Lung (tissue), 11 donors: ENCODE measurements at regions not wholly inside any gene's neighbourhood (a gene's known extent, or its start where the extent isn't known, plus 50 kb on each side); places are given as distances from the start of the nearest gene placed in this dataset.

Experiments
- ATAC-seq: fragments of 200-7000 bp; cut with Tn5 transposase; one replicate; pipeline ENCODE4 v1.9.1; 2020; ENCODE audit warnings: moderate number of reproducible peaks; ENCODE audit not compliant: insufficient read depth, low FRiP score
- DNase-seq, 3 donors: peaks; one replicate each; pipeline ENCODE4 v3.0.0-alpha.2; 2013 to 2017
- H3K27ac ChIP-seq, 2 donors: one replicate each; pipeline ENCODE4 v1.5.1; 2013; ENCODE audit warnings: mild to moderate bottlenecking in 2 of 2, moderate library complexity in 2 of 2, control low read depth in 1 of 2, inconsistent platforms in 1 of 2, low read depth in 1 of 2, low read length in 1 of 2
- H3K27me3 ChIP-seq, 3 donors: one replicate each; pipeline ENCODE4 v1.5.1; 2013; ENCODE audit warnings: low read length in 2 of 3; ENCODE audit not compliant: control insufficient read depth in 3 of 3, insufficient read depth in 3 of 3
- H3K36me3 ChIP-seq, 4 donors: one replicate each; pipeline ENCODE4 v1.5.1; 2013; ENCODE audit warnings: low read length in 4 of 4, mild to moderate bottlenecking in 1 of 4, moderate library complexity in 1 of 4; ENCODE audit not compliant: control insufficient read depth in 4 of 4, insufficient read depth in 4 of 4
- H3K4me1 ChIP-seq, 5 donors: one replicate each; pipeline ENCODE4 v1.5.1; 2013; ENCODE audit warnings: low read length in 5 of 5, mild to moderate bottlenecking in 2 of 5, moderate library complexity in 1 of 5; ENCODE audit not compliant: control insufficient read depth in 5 of 5, insufficient read depth in 5 of 5
- H3K4me3 ChIP-seq: one replicate; pipeline ENCODE4 v1.5.1; 2013; ENCODE audit warnings: mild to moderate bottlenecking, control low read depth, moderate library complexity
- H3K9ac ChIP-seq, 2 donors: one replicate each; pipeline ENCODE4 v1.5.1; 2013; ENCODE audit warnings: low read length in 2 of 2, control low read depth in 1 of 2; ENCODE audit not compliant: insufficient read depth in 1 of 2
- H3K9me3 ChIP-seq, 4 donors: one replicate each; pipeline ENCODE4 v1.5.1; 2013; ENCODE audit warnings: low read length in 3 of 4, mild to moderate bottlenecking in 1 of 4, moderate library complexity in 1 of 4; ENCODE audit not compliant: control insufficient read depth in 4 of 4, insufficient read depth in 3 of 4
- CTCF ChIP-seq: IDR thresholded peaks from 2 replicates; pipeline ENCODE4 v1.5.1; 2012; ENCODE audit warnings: mild to moderate bottlenecking; ENCODE audit errors: control extremely low read depth, extremely low read depth
- WGBS, 2 donors: extraction: QIAGEN DNeasy Blood & Tissue Kit; methylation state at CpG; one replicate each; pipeline ENCODE4 v1.1.7; 2013; 5-methylcytosine and 5-hydroxymethylcytosine counted together
- donor health status: control.
- donor health status: control.
- donor health status: Bipolar disorder and iron deficiency.
- donor health status: healthy.
- donor health status: DM: yes; HTN: yes; CAD: no.

- DNase-seq, result no peak
- no peak overlapping the region for H3K9ac ChIP-seq
- H3K27ac ChIP-seq, result no peak overlapping the region
- no peak for TF ChIP-seq CTCF
- no peak for ATAC-seq
- no peaks in the 10 kb centered on the region for H3K36me3 ChIP-seq
- no peaks in the 10 kb centered on the region for H3K9me3 ChIP-seq
- no peak overlapping the region for H3K4me3 ChIP-seq
- 78% methylated on average over 2 of the region's 2 CpGs for WGBS, 2 donors
- H3K27me3 ChIP-seq, result peaks cover 0 to 2% (median 0%) of the 10 kb centered on the region in 3 donors
- H3K4me1 ChIP-seq, result peaks cover 0 to 7% (median 0%) of the 10 kb centered on the region in 5 donors
Measured at GRCh38 chr4:24731448-24731847, 63.9 kb upstream of the SOD3 start.

GRCh38 chr4:24734511-24734910 lies 60.9 kb upstream of the SOD3 start:
- DNase-seq (peak in 2 of 3 donors; percentile 11 to 47), ATAC-seq (no peak)
- Histone ChIP-seq H3K36me3 (no peaks in the 10 kb centered on the region), H3K4me3 (no peak overlapping the region), H3K9ac (no peak overlapping the region), H3K4me1 (peaks cover 0 to 4% (median 0%) of the 10 kb centered on the region in 5 donors), H3K9me3 (peaks cover 0 to 7% (median 3%) of the 10 kb centered on the region in 4 donors), H3K27me3 (no peaks in the 10 kb centered on the region), H3K27ac (no peak overlapping the region)
- WGBS, 2 donors, result 79 to 92% methylated on average over 1 of the region's 1 CpG
- no peak for TF ChIP-seq CTCF

- Histone ChIP-seq H3K9ac (no peak overlapping the region), H3K36me3 (no peaks in the 10 kb centered on the region), H3K27ac (no peak overlapping the region), H3K4me1 (no peaks in the 10 kb centered on the region), H3K9me3 (peaks cover 0 to 7% (median 3%) of the 10 kb centered on the region in 4 donors), H3K27me3 (no peaks in the 10 kb centered on the region), H3K4me3 (no peak overlapping the region)
- ATAC-seq (no peak), DNase-seq (no peak)
- TF ChIP-seq CTCF, result no peak
- 47 to 49% methylated on average over 5 of the region's 5 CpGs for WGBS, 2 donors
Measured at GRCh38 chr4:24736066-24736465, 59.3 kb upstream of the SOD3 start.

- DNase-seq (no peak), ATAC-seq (no peak)
- TF ChIP-seq CTCF, result no peak
- no peaks in the 10 kb centered on the region for H3K4me1 ChIP-seq
- peaks cover 0 to 7% (median 3%) of the 10 kb centered on the region in 4 donors for H3K9me3 ChIP-seq
- H3K4me3 ChIP-seq, result no peak overlapping the region
- H3K27ac ChIP-seq, result no peak overlapping the region
- no peaks in the 10 kb centered on the region for H3K27me3 ChIP-seq
- no peak overlapping the region for H3K9ac ChIP-seq
- H3K36me3 ChIP-seq, result no peaks in the 10 kb centered on the region
- WGBS, 2 donors, result 84 to 89% methylated on average over 5 of the region's 5 CpGs
Measured at GRCh38 chr4:24741910-24742309, 53.5 kb upstream of the SOD3 start.
